ENCODE measurements at regions not wholly inside any gene's neighbourhood (a gene's known extent, or its start where the extent isn't known, plus 50 kb on each side); places are given as distances from the start of the nearest gene placed in this dataset.

DNA sequence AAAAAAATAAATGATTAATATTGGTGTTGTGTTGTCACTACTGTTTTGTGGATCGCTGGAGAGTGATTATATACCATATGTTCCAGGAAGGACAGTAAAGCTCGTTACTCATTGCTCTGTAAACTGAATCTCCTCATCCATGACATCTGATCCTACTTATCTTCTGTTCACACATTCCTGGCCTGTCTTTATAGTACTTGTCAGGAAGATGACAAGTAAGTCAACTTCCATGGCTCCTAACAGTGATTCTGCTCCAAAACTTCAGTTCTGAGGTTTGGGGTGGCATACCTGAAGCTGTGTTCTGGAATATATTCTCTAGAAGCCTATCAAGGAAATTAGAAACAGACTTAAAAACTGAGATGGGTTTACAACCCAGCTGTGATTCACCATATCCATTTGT lies 288.9 kb downstream of the ZBBX start:
- H3K4me1 Mint-ChIP-seq (ENCODE audit: low read depth), result no peaks in the 10 kb centered on the region
- H3K27me3 Mint-ChIP-seq (ENCODE audit: insufficient read depth), result no peaks in the 10 kb centered on the region
- TF ChIP-seq, protein P1, sequence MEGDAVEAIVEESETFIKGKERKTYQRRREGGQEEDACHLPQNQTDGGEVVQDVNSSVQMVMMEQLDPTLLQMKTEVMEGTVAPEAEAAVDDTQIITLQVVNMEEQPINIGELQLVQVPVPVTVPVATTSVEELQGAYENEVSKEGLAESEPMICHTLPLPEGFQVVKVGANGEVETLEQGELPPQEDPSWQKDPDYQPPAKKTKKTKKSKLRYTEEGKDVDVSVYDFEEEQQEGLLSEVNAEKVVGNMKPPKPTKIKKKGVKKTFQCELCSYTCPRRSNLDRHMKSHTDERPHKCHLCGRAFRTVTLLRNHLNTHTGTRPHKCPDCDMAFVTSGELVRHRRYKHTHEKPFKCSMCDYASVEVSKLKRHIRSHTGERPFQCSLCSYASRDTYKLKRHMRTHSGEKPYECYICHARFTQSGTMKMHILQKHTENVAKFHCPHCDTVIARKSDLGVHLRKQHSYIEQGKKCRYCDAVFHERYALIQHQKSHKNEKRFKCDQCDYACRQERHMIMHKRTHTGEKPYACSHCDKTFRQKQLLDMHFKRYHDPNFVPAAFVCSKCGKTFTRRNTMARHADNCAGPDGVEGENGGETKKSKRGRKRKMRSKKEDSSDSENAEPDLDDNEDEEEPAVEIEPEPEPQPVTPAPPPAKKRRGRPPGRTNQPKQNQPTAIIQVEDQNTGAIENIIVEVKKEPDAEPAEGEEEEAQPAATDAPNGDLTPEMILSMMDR (IDR thresholded peaks at IDR 0.05), result no peak
- no peak for DNase-seq
- no peaks in the 10 kb centered on the region for H3K36me3 Mint-ChIP-seq (ENCODE audit: low read depth)
- no peak overlapping the region for H3K27ac Mint-ChIP-seq
- peaks cover 22% of the 10 kb centered on the region for H3K9me3 Mint-ChIP-seq
- no peak overlapping the region for H3K4me3 Mint-ChIP-seq

DNA sequence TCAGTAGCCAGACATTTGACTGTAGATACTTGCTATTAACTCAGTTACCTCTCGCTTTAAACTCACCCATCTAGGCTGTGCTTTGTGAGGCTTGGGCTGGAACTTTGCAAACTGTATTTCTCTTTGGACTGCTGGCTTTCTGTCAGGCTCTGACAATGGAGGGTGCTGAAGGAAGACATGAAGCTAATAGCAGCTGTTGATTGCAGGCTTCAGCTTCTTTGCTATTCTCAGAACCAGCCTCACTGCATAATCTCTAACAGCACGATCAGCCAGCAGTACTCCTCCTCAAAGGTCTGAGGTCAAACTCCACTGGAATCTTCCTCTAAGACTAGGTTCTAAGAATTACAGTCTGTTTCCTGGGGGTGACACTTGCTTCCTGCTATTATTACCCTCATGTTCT lies 295.6 kb downstream of the ZBBX start:
- peaks cover 38% of the 10 kb centered on the region for H3K9me3 Mint-ChIP-seq
- H3K4me3 Mint-ChIP-seq, result no peak overlapping the region
- no peak overlapping the region for H3K27ac Mint-ChIP-seq
- H3K27me3 Mint-ChIP-seq (ENCODE audit: insufficient read depth), result no peaks in the 10 kb centered on the region
- no peak for DNase-seq
- no peaks in the 10 kb centered on the region for H3K4me1 Mint-ChIP-seq (ENCODE audit: low read depth)
- H3K36me3 Mint-ChIP-seq (ENCODE audit: low read depth), result no peaks in the 10 kb centered on the region
- TF ChIP-seq, protein P1 (IDR thresholded peaks at IDR 0.05), result no peak

DNA sequence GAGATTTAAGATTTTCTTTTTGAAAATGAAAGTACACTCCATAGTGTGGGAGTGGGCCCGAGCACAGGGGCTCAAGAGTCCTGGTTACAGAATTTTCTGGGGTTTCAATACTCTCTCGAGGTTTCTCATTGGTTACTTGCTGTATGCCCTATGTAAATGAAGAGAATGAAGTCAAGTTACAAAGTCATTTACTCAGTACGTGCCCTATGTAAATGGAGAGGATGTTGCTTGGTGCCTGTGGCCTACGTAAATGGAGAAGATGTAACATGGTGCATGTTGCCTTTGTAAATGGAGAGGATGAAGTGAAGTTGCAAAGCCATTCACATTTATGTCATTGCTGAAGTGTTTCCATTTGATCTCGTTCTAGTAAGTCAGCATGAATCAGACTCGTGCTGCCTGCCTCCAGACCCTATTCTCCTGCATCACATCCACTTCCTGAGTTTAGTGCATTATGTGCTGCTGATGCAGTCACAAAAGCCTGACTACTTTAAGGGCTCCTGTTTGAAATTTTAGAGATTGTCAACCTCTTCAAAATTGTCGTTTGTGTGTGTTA lies 302.0 kb downstream of the ZBBX start:
- no peaks in the 10 kb centered on the region for H3K36me3 Mint-ChIP-seq (ENCODE audit: low read depth)
- no peak overlapping the region for H3K27ac Mint-ChIP-seq
- H3K9me3 Mint-ChIP-seq, result peaks cover 26% of the 10 kb centered on the region
- H3K4me1 Mint-ChIP-seq (ENCODE audit: low read depth), result no peaks in the 10 kb centered on the region
- TF ChIP-seq, protein P1 (IDR thresholded peaks at IDR 0.05), result no peak
- no peak overlapping the region for H3K4me3 Mint-ChIP-seq
- H3K27me3 Mint-ChIP-seq (ENCODE audit: insufficient read depth), result no peaks in the 10 kb centered on the region
- DNase-seq, result no peak

DNA sequence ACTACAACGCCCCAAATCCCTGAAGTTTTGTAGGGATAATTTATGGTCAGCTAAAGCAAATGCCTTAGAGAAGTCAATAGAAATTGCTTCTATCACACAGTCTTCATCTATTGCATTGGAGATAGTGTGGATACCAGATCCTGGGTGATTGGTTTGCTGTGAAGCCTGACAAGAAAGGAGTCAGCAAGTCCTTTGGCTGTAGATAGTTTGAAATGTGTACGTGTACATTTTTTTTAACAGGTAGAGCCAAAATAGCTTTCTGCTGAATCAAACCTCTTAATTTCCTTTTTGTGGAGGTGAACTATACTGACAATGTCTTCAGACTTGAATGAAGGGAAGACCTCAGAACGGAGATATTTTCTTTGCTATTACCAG lies 312.3 kb downstream of the ZBBX start:
- TF ChIP-seq, protein P1 (IDR thresholded peaks at IDR 0.05), result no peak
- Mint-ChIP-seq H3K36me3 (ENCODE audit: low read depth) (no peaks in the 10 kb centered on the region), H3K4me3 (no peak overlapping the region), H3K27me3 (ENCODE audit: insufficient read depth) (no peaks in the 10 kb centered on the region), H3K27ac (no peak overlapping the region), H3K9me3 (peaks cover 22% of the 10 kb centered on the region), H3K4me1 (ENCODE audit: low read depth) (no peaks in the 10 kb centered on the region)
- no peak for DNase-seq

DNA sequence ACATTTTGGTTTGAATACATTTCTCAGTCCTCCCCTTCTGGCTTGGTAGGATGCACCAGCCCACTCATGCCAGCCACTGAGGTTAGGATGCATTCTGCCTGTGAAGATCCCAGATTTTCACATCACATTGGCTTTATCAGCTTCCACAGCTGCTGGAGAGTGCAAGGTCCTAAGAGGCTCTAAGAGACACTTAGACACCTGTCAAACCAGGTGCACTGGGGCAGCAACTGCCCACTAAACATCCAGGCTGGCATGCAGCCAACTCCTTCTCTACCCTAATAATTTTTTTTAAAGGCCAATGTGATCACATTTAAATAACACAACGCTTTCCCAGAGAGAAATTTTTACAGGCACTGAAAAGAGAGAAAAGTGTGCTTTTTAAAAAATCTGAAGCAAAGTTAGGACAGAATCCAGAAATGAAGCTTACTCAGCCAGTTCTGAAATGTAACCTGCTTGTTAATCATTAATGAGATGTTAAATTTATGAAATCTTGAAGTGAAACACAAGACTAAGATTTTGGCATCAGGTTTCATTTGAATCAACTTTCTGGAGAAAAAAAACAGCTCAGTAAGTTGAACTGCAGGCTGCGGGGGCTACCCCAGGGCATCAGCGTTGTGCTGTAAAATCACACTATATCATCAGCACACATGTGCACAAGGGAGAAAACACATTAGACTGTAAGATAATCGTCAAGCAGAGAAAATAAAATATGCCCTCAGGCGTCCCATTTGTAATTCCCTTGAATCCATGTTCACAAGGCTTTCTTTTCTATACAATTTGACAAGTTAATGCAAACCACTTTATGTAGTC lies 312.9 kb downstream of the ZBBX start:
- Mint-ChIP-seq H3K36me3 (ENCODE audit: low read depth) (no peaks in the 10 kb centered on the region), H3K4me1 (ENCODE audit: low read depth) (no peaks in the 10 kb centered on the region), H3K9me3 (peaks cover 20% of the 10 kb centered on the region), H3K4me3 (no peak overlapping the region), H3K27ac (no peak overlapping the region), H3K27me3 (ENCODE audit: insufficient read depth) (no peaks in the 10 kb centered on the region)
- no peak for DNase-seq
- TF ChIP-seq, protein P1 (IDR thresholded peaks at IDR 0.05), result no peak

Measured in HFFc6 (cell line).